GM18517 (cell line): ENCODE measurements at regions not wholly inside any gene's neighbourhood (a gene's known extent, or its start where the extent isn't known, plus 50 kb on each side); places are given as distances from the start of the nearest gene placed in this dataset.

Experiments
- ATAC-seq: cut with Tn5 transposase; IDR thresholded peaks from one replicate; pipeline ENCODE4 v1.9.1; 2021; ENCODE audit warnings: mild to moderate bottlenecking, moderate library complexity; ENCODE audit not compliant: unreplicated experiment

- no peak for ATAC-seq
Observed at GRCh38 chr16:86925067-86925791, 346.9 kb downstream of the FOXL1 start.

- no peak for ATAC-seq
Observed at GRCh38 chr16:86926181-86927094, 348.1 kb downstream of the FOXL1 start.

- no peak for ATAC-seq
Observed at GRCh38 chr16:86927699-86928098, 349.4 kb downstream of the FOXL1 start.

GRCh38 chr16:86928523-86929011 lies 350.2 kb downstream of the FOXL1 start:
- no peak for ATAC-seq

GRCh38 chr16:86929057-86929871 lies 350.9 kb downstream of the FOXL1 start:
- no peak for ATAC-seq

GRCh38 chr16:86930001-86930400 lies 351.7 kb downstream of the FOXL1 start:
- no peak for ATAC-seq

- ATAC-seq, result no peak
Observed at GRCh38 chr16:86930663-86931373, 352.5 kb downstream of the FOXL1 start.

- no peak for ATAC-seq
Observed at GRCh38 chr16:86931410-86931941, 353.1 kb downstream of the FOXL1 start.

GRCh38 chr16:86932130-86932982 lies 354.0 kb downstream of the FOXL1 start:
- ATAC-seq, result no peak

- no peak for ATAC-seq
Observed at GRCh38 chr16:86934581-86935375, 356.4 kb downstream of the FOXL1 start.

GRCh38 chr16:86939609-86940008 lies 361.3 kb downstream of the FOXL1 start:
- no peak for ATAC-seq

- ATAC-seq, result no peak
Observed at GRCh38 chr16:86941731-86942130, 363.4 kb downstream of the FOXL1 start.

GRCh38 chr16:86942151-86943051 lies 364.1 kb downstream of the FOXL1 start:
- no peak for ATAC-seq

- no peak for ATAC-seq
Observed at GRCh38 chr16:86945166-86945900, 367.0 kb downstream of the FOXL1 start.

- ATAC-seq, result no peak
Observed at GRCh38 chr16:86946396-86946795, 368.0 kb downstream of the FOXL1 start.

- no peak for ATAC-seq
Observed at GRCh38 chr16:86946981-86947380, 368.6 kb downstream of the FOXL1 start.

- ATAC-seq, result no peak
Observed at GRCh38 chr16:86948046-86948445, 369.1 kb downstream of the C16orf95 start.
